ENCODE measurements at regions not wholly inside any gene's neighbourhood (a gene's known extent, or its start where the extent isn't known, plus 50 kb on each side); places are given as distances from the start of the nearest gene placed in this dataset.
"Not testable (repeated sequence)": the region's sequence is repeated elsewhere in the genome, so short reads cannot be mapped to it uniquely, and the experiment has no call there.

- DNase-seq (ENCODE audit: low spot score), result no peak
Observed at GRCh38 chr13:59416561-59416960, 747.2 kb downstream of the DIAPH3 start.

- no peak for DNase-seq (ENCODE audit: low spot score)
Observed at GRCh38 chr13:59422646-59423045, 741.1 kb downstream of the DIAPH3 start.

DNA sequence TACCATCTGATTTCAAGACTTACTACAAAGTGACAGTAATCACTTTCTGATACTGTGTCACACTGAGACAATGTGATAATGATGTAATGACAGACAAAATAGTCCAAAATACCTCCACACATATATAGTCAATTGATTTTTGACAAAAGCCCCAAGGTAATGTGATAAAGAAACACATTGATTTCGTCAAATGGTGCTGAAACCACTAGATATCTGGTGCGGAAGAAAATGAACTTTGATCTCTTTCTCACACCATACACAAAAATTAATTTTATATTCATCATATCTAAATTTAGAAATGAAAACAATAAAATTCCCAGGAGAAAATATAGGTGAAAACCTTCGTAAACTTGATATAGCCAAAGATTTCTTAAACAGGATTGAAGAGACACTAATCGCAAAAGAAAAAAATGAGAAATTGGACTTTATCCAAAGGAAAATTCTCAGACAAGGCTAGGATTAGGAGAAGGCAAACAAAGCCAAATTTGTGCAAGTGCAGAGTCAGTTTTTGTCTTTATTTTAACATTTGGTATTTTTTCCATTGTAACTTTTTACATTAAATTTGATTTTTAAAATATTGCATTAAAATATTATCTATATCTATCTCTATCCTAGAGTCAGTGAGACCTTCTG lies 739.9 kb downstream of the DIAPH3 start:
- DNase-seq (ENCODE audit: low spot score), result no peak

DNA sequence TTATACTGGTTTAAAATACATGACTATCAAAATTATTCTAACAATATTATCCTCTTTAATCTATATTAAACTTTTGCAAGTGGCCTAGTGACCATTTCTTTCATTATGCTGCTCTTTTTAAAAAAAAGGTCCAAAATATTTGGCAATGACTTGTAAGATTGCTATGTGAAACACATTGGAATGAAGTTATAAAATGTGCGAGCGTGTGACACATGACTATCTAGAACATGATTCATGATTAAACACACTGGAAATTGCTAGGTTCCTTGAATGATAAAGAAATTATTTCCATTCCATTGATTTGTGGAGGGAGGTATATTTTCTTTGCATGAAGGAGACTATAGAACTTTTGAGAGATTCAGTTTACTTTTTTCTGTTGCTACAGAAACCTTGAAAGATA lies 739.1 kb downstream of the DIAPH3 start:
- DNase-seq (ENCODE audit: low spot score), result no peak

DNA sequence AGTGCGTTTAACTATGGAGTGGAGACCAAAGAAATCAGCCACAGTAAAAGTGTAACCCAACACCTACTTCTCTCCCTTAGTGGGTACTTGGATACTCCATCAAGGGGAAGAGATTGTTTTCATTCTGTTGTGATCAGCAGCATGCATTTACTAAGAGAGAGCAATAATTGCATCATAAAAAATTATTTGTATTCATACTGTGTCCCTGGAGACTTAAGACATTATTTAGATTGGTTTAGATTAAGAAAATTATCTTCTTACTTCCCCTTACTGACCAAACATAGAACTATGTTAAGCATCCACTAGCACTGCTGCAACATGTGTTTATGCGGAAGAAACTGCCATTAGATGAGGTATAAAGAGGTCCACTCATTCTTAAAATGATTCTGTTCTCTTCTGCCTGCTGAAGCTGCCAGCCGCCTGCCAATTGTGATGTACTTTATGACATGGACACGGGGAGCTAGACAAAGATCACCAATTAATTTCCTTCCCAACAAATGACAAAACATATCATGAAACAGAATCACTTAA lies 738.5 kb downstream of the DIAPH3 start:
- no peak for DNase-seq (ENCODE audit: low spot score)

DNA sequence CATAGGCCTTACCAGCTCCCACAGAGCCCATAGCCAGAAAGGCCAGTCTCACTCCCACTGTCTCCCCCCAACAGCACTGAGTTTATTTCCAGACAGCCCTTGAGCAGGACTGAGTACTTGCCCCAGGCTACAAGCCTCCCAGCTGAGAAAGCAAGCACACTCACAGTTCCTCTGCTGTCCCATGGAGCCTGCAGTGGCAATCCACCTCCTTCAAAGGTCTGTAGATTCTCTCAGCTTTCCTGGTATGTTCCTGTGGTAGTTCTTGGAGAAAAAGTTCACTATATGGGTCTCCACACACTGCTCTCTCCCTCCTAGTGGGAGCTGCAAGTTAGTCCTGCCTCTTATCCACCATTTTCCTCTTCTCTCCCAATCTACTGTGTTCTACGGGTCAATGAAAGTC lies 728.7 kb downstream of the DIAPH3 start:
- DNase-seq (ENCODE audit: low spot score), result no peak

- DNase-seq (ENCODE audit: low spot score), result no peak
Observed at GRCh38 chr13:59437544-59438301, 726.0 kb downstream of the DIAPH3 start.

DNA sequence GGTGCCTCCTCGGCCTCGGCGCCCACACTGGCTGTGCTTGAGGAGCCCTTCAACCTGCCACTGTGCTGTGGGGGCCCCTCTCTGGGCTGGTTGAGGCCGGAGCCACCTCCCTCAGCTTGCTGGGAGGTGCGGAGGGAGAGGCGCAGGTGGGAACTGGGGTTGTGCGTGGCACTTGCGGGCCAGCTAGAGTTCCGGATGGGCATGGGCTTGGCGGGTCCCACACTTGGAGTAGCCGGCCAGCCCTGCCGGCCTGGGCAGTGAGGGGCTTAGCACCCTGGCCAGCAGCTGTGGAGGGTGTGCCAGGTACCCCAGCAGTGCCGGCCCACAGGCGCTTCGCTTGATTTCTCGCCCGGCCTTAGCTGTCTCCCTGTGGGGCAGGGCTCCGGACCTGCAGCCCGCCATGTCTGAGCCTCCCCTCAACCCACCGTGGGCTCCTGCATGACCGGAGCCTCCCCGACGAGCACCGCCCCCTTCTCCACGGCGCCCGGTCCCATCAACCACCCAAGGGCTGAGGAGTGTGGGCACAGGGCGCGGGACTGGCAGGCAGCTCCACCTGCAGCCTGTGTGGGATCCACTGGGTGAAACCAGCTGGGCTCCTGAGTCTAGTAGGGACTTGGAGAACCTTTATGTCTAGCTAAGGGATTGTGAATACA lies 723.8 kb downstream of the DIAPH3 start:
- DNase-seq (ENCODE audit: low spot score), result no peak

DNA sequence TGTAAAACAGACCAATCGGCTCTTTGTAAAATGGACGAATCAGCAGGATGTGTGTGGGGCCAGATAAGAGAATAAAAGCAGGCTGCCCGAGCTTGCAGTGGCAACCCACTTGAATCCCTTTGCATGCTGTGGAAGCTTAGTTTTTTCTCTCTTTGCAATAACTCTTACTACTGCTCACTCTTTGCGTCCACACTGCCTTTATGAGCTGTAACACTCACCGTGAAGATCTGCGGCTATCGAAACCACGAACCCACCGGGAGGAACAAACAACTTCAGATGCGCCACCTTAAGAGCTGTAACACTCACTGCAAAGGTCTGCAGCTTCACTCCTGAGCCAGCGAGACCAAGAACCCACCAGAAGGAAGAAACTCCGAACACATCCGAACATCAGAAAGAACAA lies 722.7 kb downstream of the DIAPH3 start:
- DNase-seq (ENCODE audit: low spot score), result not testable (repeated sequence)

DNA sequence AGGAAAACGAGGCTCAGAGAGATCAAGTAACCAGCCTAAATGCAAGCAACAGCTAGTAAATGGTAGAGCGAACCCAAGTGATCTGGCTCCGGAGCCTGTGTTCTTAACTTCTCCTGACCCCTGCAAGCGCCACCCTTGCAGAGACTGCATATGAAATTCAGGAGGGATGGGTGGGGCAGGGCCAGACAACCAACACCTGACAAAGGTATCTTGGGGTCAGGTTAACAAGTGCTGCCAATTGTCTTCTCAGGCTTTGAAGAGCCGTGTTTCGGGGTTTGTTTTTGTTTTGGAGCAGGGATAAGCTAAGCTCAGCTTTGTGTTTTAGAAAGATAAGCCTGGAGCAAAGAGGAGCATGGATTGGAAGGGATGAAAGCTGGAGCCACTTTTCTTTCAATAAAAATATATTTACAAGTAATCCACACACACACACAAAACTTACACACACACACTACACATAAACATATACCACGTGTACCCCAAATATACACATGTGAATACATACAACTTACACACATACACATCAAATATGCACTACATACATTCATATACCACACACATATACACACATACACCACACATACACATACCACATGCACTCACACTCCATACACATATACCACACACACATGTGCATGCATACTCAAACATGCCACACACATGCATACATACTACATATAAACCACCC lies 722.0 kb downstream of the DIAPH3 start:
- no peak for DNase-seq (ENCODE audit: low spot score)

- no peak for DNase-seq (ENCODE audit: low spot score)
Observed at GRCh38 chr13:59442461-59442860, 721.3 kb downstream of the DIAPH3 start.

- DNase-seq (ENCODE audit: low spot score), result peak; percentile 35
Observed at GRCh38 chr13:59442944-59443486, 720.7 kb downstream of the DIAPH3 start.

DNA sequence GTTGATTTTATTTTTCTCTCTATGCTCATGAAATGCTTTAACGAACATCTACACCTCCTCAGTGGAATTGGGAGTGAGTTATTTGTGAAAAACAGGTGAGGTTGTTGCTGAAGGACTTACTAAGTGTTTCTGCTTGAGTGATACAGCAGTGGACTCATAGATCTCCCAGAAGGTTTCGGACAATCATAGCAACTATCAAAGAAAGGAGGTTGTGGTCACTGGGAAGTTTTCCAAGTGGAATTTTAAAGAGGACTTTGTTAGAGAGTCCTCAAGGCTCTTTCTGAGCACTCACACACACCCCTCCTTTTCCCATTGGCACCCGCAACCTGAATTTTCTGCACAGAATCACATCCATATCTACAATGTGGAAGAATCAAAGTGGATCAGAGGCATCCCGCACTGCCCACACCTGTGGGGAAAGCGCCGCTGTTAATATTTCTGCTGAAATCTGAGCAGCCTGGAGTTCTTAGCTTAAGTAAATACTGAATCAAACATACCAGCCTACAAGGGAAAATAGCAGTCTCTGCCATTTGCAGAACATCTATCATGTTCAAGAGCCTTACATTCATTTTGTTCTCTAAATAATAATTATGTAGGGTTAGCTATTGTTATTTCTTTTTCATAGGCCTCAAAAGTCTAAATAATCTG lies 719.4 kb downstream of the DIAPH3 start:
- no peak for DNase-seq (ENCODE audit: low spot score)

DNA sequence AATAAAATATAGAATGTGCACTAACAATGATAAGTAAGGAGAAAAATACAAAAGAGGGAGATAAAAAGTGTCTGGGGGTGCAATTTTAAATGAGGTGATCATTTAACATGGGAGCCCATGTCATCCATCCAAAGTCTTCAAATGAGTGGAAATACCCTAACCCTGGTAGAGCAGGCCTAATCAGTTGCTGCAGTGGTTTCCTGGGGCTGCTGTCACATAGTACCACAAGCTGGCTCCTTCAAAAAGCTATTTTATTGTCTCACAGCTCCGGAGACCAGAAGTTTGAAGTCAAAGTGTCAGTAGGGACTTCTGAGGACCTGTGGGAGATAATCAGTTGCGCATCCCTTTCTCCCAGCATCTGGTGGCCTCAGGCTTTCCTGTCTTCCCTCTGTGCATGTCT lies 717.9 kb downstream of the DIAPH3 start:
- no peak for DNase-seq (ENCODE audit: low spot score)

DNA sequence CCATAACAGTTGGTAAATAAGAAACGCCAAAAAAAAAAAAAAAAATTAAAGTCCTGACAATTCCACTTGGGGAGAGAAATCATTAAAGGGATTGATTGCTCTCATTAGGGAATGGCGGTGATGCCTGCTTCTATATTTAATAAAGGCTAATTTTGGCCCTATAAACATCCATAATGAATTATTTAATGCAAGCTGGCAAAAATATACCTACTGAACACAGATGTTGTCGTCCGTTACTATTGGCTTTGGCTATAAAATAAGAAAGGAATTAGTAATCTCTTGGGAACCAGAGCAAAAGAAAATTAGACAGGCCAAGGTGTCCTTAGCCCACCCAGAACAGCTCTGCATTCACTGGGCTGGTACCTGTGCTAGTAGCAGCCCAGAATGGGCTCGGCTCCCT lies 717.3 kb downstream of the DIAPH3 start:
- no peak for DNase-seq (ENCODE audit: low spot score)

GRCh38 chr13:59447031-59447430 lies 716.7 kb downstream of the DIAPH3 start:
- peak; percentile 15 for DNase-seq (ENCODE audit: low spot score)

DNA sequence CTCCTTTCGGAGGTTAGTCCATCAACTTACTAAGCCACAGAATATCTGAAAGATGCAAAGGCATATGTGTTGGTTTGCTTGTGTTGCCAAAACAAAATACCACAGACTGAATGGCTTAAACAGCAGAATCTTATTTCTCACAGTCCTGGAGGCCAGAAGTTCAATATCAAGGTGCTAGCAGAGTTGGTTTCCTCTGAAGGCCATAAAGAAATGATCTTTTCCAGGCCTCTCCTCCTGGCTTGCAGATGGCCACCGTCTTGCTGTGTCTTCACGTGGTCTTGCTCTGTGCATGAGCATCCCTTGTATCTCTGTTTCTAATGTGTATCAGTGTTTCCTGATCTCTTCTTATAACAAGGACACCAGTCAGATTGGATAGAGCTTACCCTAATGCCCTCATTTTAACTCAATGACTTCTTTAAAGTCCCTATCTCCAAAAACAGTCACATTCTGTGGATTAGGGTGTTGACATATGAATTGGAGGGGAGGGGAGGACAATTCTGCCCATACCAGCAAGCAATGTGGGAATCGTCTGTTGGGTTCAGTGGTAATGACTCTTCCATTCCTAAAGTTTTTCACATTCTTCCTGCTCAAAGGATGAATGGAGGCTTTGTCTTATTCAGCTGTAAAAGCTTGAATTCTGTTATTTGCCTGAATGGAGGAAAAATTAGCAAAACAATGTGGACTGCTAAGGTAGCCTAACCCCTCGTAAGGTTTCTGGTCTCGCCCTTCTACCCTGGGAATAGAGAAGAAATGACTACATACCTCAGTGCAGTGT lies 715.7 kb downstream of the DIAPH3 start:
- peak; percentile 77 for DNase-seq (ENCODE audit: low spot score)

- no peak for DNase-seq (ENCODE audit: low spot score)
Observed at GRCh38 chr13:59449750-59450149, 714.0 kb downstream of the DIAPH3 start.

DNA sequence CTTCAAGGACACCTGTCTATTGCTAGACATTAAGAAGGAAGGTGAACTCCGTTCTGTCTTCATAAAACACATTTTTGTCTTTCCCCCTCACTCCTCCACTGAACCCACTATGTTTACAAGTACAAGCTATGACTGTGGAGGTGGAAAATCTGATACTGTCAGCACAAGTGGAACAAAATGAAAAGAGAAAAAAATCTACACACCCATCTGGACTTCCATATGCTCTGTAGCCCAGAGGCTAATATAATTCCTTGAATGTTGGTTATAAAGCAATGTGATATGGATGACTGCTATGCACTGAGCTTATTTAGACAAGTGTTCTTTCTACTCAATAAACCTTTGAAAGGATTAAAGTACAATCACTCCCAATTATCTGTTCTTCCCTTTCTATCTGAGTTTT lies 713.5 kb downstream of the DIAPH3 start:
- DNase-seq (ENCODE audit: low spot score), result no peak

GRCh38 chr13:59451236-59451635 lies 712.5 kb downstream of the DIAPH3 start:
- no peak for DNase-seq (ENCODE audit: low spot score)

Measured in COLO829 (cell line).